22Rv1 (cell line): ENCODE measurements at regions not wholly inside any gene's neighbourhood (a gene's known extent, or its start where the extent isn't known, plus 50 kb on each side); places are given as distances from the start of the nearest gene placed in this dataset.

Source experiments
- H3K27ac ChIP-seq: fragments of 450-650 bp; 2 replicates; pipeline ENCODE4 v1.5.1; 2017
- CTCF ChIP-seq: fragments of 450-650 bp; IDR thresholded peaks from 2 replicates; pipeline ENCODE4 v1.5.1; 2017; ENCODE audit warnings: mild to moderate bottlenecking
- ZFX ChIP-seq: fragments of 450-650 bp; IDR thresholded peaks from 2 replicates; pipeline ENCODE4 v1.6.1; 2017; ENCODE audit warnings: antibody characterized with exemption, borderline replicate concordance

- TF ChIP-seq CTCF (no peak), ZFX (no peak)
- no peak overlapping the region for H3K27ac ChIP-seq
Observed at GRCh38 chr9:109862452-109862851, 82.5 kb downstream of the PALM2AKAP2 start.

GRCh38 chr9:109863961-109864360, 84.0 kb downstream of the PALM2AKAP2 start:
- H3K27ac ChIP-seq = no peak overlapping the region
- TF ChIP-seq ZFX (no peak), CTCF (no peak)

GRCh38 chr9:109865521-109865920, 85.5 kb downstream of the PALM2AKAP2 start:
- no peak for TF ChIP-seq ZFX
- TF ChIP-seq CTCF = no peak
- no peak overlapping the region for H3K27ac ChIP-seq

GRCh38 chr9:109868207-109868606, 88.2 kb downstream of the PALM2AKAP2 start:
- H3K27ac ChIP-seq = no peak overlapping the region
- TF ChIP-seq ZFX = no peak
- TF ChIP-seq CTCF = no peak

DNA sequence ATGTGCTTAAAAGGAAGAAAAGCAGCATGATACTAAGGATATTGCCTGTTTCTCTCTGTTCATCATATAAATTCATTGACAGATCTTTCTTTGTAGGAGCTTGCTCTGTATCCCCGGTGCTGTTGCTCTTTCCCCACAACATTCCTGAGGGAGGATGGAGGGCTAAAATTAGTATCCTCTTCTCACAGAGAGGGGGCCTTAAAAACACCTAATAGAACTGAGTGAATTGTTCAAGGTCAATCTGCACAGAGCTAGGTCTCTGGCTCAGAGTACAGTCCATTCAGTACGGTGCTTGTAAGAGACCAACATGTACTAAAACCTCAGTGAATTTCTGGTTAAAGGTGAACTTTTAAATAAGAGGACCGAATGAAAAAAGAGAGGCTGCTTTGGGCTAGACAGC, 88.7 kb downstream of the PALM2AKAP2 start:
- no peak for TF ChIP-seq ZFX
- no peak for TF ChIP-seq CTCF
- H3K27ac ChIP-seq = no peak overlapping the region

GRCh38 chr9:109870365-109870764, 90.4 kb downstream of the PALM2AKAP2 start:
- no peak overlapping the region for H3K27ac ChIP-seq
- no peak for TF ChIP-seq CTCF
- no peak for TF ChIP-seq ZFX

DNA sequence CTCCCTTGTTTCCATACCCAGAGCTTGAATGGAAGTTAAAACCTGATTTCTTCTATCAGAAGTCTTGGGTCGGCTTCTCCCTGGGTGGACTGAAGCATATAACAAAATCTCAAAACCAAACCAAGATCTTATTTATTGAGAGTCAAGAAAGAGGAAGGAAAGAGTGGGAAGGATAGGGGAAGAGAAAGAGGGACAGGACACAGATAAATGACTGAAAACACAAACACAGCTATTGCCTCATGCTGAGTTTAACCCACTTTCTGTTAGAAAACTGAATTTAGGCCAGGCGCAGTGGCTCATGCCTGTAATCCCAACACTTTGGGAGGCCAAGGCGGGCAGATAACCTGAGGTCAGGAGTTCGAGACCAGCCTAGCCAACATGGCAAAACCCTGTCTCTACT, 92.9 kb downstream of the PALM2AKAP2 start:
- TF ChIP-seq ZFX (no peak), CTCF (no peak)
- H3K27ac ChIP-seq = no peak overlapping the region
